Choroid plexus epithelial cell (primary cell): ENCODE measurements at regions not wholly inside any gene's neighbourhood (a gene's known extent, or its start where the extent isn't known, plus 50 kb on each side); places are given as distances from the start of the nearest gene placed in this dataset.

Source experiments
- DNase-seq: peaks from one replicate; pipeline ENCODE4 v3.0.0-alpha.2; 2010; ENCODE audit warnings: low read depth
- H3K4me3 ChIP-seq: 2 replicates; pipeline ENCODE4 v1.5.1; 2011; ENCODE audit warnings: low read depth, mild to moderate bottlenecking, control low read depth, low read length, moderate library complexity
- TF ChIP-seq, protein P1 (sequence below): conservative IDR thresholded peaks from 2 replicates; pipeline ENCODE4 v1.5.1; 2011; ENCODE audit warnings: low read depth, mild to moderate bottlenecking, control low read depth, inconsistent platforms, low read length, moderate library complexity

DNA sequence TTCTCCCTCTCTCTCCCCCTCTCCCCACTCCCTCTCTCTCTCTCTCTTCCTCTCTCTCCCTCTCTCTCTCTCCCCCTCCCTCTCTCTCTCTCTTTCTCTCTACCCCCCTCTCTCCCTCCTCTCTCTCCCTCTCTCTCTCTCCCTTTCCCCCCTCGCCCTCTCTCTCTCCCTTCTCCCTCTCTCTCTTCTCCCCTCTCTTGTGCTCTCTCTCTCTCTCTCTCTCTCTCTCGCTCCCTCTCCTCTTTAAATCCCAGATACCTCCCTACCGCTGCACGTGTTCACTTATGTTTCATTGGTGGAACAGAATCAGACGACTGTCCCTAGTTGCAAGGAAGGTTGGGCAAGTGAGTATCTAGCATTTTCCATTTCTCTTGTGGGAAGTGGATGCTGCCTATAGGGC, 166.5 kb downstream of the EBLN2 start:
- TF ChIP-seq, protein P1, sequence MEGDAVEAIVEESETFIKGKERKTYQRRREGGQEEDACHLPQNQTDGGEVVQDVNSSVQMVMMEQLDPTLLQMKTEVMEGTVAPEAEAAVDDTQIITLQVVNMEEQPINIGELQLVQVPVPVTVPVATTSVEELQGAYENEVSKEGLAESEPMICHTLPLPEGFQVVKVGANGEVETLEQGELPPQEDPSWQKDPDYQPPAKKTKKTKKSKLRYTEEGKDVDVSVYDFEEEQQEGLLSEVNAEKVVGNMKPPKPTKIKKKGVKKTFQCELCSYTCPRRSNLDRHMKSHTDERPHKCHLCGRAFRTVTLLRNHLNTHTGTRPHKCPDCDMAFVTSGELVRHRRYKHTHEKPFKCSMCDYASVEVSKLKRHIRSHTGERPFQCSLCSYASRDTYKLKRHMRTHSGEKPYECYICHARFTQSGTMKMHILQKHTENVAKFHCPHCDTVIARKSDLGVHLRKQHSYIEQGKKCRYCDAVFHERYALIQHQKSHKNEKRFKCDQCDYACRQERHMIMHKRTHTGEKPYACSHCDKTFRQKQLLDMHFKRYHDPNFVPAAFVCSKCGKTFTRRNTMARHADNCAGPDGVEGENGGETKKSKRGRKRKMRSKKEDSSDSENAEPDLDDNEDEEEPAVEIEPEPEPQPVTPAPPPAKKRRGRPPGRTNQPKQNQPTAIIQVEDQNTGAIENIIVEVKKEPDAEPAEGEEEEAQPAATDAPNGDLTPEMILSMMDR = no peak
- no peak for DNase-seq
- no peak overlapping the region for H3K4me3 ChIP-seq

DNA sequence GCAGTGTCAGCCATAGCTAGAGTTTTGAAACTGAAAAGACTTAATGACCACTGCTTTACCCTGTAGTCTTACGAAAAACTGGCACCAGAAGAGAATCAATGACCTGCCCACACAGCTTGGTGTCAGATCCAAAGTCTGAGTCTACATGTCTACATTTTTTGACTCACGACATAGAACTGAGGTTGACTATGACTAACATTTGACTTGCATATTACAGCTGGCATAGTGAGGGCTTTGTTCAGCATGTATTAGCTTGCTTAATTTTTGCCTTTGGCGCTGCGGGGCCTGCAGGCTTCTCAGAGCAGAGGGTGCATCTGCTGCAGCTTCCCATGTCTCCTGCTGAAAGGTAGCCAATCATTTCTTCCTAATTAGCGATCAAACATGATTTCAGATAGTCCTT, 167.0 kb downstream of the EBLN2 start:
- no peak for DNase-seq
- no peak overlapping the region for H3K4me3 ChIP-seq
- TF ChIP-seq, protein P1 = no peak

DNA sequence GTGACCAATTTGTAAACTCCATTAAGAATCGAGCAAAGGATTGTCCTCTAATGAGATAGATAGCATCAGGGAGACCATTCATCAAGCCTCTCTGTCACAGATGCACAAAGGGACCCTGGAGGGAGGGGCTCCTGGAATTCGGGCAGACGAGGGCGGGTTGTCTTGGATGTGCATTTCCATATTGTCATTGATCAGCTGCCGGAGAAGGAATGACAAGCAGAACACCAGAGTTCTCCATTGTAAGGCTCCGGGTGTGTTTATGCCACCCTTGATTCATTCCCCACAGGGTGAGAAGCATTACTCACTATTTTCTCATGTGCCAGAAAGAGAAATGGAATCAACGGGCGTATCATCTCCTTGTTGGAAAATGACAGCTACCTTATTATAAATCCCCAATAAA, 167.5 kb downstream of the EBLN2 start:
- TF ChIP-seq, protein P1 = no peak
- no peak overlapping the region for H3K4me3 ChIP-seq
- DNase-seq = no peak

DNA sequence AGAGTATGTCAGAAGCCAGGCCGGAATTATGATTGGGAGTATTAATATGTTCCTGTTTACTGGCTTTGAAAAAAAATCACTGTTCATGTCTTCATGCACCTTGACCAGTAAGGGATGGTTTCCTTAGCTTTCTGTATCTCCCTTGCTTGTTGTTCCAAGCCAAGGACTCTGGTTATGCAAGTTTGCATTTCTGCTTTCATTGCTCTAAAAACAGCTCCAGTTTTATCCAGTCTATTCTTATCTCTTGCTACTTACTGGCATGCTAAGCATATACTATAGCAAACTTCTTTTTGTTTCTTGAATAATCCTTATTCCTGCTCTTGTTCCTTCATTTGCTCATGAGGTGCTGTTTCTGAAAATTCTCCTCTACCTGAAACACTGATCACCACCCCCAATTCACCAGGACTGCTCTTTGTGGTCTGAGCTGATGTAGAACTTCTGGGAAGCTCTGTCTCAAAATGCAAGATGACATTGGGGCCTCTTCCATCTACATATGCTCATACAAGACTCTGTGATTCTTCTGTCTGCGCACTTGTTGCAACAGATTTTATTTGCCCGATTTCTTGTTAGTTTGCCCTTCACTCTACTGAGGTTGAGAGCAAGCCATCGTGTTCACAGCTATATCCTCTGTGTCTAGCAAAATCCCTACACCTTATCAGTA, 173.0 kb downstream of the EBLN2 start:
- TF ChIP-seq, protein P1 = no peak
- no peak overlapping the region for H3K4me3 ChIP-seq
- no peak for DNase-seq

DNA sequence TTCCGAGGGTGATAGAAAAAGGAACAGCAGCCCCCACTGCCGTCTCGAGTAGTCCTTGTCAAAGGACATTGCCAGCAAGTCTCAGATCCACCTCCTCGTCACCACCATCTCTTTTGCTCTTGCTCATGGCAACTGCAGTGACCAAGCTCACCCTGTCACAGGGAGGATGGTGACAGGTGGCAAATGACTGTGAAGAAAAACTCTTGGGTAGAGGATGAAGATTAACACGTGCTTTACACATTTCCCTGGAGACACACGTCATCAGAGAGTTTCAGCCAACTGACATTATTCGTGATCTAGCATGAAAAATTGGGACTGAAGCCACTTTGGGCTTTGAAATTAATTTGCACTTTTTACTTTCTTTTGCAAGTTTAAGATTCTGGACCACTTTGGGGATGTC, 174.3 kb downstream of the EBLN2 start:
- H3K4me3 ChIP-seq = no peak overlapping the region
- no peak for DNase-seq
- TF ChIP-seq, protein P1 = no peak

DNA sequence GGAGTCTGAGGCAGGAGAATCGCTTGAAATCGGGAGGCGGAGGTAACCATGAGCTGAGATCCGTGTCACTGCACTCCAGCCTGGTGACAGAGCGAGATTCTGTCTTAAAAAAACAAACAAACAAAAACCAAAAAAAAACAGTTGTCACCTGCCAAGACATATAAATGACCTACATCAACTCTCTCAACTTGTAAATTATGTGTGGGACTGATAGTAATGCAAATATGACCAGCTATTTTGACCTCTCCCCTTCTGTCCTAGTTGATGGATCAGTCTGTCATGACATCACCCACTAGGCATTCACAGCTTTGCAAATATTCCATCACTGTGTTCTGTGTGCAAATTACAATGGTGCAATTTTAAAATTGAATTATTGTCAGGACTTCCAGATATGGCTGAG, 175.4 kb downstream of the EBLN2 start:
- TF ChIP-seq, protein P1 = no peak
- DNase-seq = no peak
- no peak overlapping the region for H3K4me3 ChIP-seq

DNA sequence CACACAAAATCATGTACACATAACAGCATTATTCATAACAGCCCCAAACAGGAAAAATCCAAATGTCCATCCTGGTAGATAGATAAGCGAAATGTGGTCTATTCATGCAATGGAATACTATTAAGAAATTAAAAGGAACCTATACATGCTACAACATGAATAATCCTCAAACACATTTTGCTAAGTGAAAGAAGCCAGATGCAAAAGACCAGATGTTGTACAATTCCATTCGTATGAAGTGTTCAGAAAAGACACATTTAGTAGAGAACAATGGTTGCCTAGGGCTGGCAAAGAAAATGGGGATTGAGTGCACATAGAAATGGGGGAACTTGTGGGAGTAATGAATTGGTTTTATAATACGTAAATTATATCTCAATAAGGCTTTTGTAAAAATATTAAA, 182.3 kb downstream of the EBLN2 start:
- H3K4me3 ChIP-seq = no peak overlapping the region
- TF ChIP-seq, protein P1 = no peak
- no peak for DNase-seq
